ENCODE measurements at regions not wholly inside any gene's neighbourhood (a gene's known extent, or its start where the extent isn't known, plus 50 kb on each side); places are given as distances from the start of the nearest gene placed in this dataset.

DNA sequence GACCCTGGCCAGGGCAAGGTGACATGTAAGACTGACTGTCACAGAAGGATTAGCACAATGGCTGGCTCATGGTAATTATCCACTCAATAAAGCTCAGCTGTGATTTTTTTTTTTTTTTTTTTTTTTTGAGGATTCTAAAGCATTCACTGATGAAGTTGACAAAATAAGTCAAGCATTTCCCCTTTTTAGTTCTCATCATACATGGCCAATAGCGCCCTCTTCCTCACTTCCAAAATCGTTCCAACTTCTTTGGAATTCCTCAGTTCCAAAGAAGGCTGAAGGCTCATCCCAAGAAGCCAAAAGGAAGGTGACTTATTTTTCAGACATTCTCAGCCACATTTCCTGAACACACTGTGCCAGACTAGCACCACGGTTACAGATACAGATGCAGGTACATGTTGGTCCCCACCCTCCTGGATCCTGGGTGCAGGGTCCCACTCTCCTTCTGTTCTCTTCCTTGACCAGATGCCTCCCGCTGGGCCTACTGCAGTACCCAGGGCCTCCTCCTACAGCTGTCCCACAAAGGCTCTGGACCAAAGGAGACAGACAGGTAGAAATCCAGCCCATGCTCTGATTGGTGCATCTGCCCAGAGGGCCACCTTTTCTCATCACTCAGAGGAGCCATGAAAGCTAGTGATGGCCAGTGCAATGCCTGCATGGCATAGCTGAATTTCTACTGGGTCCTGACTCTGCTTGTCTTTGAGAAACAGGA, 202.6 kb downstream of the UACA start (continued):
- TF ChIP-seq EP300 (IDR thresholded peaks at IDR 0.05; ENCODE audit: borderline replicate concordance in 1 of 2, control insufficient read depth in 1 of 2, low read depth in 2 of 2, low read length in 2 of 2) (no peak), EGR1 (IDR thresholded peaks at IDR 0.05; ENCODE audit: borderline replicate concordance in 1 of 2, low read depth in 2 of 2, low read length in 2 of 2) (no peak), ZNF274 (IDR thresholded peaks at IDR 0.05; ENCODE audit: insufficient read depth, insufficient read length) (no peak), SRF (IDR thresholded peaks at IDR 0.05; ENCODE audit: low read depth in 2 of 2, low read length in 2 of 2) (no peak)
- TF ChIP-seq, protein P1, sequence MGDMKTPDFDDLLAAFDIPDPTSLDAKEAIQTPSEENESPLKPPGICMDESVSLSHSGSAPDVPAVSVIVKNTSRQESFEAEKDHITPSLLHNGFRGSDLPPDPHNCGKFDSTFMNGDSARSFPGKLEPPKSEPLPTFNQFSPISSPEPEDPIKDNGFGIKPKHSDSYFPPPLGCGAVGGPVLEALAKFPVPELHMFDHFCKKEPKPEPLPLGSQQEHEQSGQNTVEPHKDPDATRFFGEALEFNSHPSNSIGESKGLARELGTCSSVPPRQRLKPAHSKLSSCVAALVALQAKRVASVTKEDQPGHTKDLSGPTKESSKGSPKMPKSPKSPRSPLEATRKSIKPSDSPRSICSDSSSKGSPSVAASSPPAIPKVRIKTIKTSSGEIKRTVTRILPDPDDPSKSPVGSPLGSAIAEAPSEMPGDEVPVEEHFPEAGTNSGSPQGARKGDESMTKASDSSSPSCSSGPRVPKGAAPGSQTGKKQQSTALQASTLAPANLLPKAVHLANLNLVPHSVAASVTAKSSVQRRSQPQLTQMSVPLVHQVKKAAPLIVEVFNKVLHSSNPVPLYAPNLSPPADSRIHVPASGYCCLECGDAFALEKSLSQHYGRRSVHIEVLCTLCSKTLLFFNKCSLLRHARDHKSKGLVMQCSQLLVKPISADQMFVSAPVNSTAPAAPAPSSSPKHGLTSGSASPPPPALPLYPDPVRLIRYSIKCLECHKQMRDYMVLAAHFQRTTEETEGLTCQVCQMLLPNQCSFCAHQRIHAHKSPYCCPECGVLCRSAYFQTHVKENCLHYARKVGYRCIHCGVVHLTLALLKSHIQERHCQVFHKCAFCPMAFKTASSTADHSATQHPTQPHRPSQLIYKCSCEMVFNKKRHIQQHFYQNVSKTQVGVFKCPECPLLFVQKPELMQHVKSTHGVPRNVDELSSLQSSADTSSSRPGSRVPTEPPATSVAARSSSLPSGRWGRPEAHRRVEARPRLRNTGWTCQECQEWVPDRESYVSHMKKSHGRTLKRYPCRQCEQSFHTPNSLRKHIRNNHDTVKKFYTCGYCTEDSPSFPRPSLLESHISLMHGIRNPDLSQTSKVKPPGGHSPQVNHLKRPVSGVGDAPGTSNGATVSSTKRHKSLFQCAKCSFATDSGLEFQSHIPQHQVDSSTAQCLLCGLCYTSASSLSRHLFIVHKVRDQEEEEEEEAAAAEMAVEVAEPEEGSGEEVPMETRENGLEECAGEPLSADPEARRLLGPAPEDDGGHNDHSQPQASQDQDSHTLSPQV (IDR thresholded peaks at IDR 0.05) = no peak
